Activated CD4-positive, alpha-beta T cell treated with anti-CD3 and anti-CD28 coated beads, Interleukin-2, amount 10 ng/mL, durations not matched to agents 7 days and 5 days (primary cell): ENCODE measurements at regions not wholly inside any gene's neighbourhood (a gene's known extent, or its start where the extent isn't known, plus 50 kb on each side); places are given as distances from the start of the nearest gene placed in this dataset.

Experiments
- CTCF ChIA-PET: fragments of 350-600 bp; sonication (Branson Sonifier 250); formaldehyde crosslinking; loops from one replicate; lab custom pipeline; 2021; ENCODE audit warnings: antibody characterized with exemption; lab: Charles Lee
- POLR2A ChIA-PET: fragments of 350-600 bp; sonication (Branson Sonifier 250); formaldehyde crosslinking; loops from one replicate; lab custom pipeline; 2021; ENCODE audit warnings: antibody characterized with exemption; lab: Charles Lee
- DNase-seq: peaks from one replicate; pipeline ENCODE4 v3.0.0-alpha.2; 2020
- H3K27ac Mint-ChIP-seq: one replicate; pipeline ENCODE4 v1.8.0; 2021; ENCODE audit warnings: mild to moderate bottlenecking, moderate library complexity, mixed read lengths
- H3K27me3 Mint-ChIP-seq: one replicate; pipeline ENCODE4 v1.8.0; 2021; ENCODE audit warnings: mixed read lengths
- H3K36me3 Mint-ChIP-seq: one replicate; pipeline ENCODE4 v1.8.0; 2021; ENCODE audit warnings: low read depth, mixed read lengths
- H3K4me1 Mint-ChIP-seq: one replicate; pipeline ENCODE4 v1.8.0; 2021; ENCODE audit warnings: mixed read lengths
- H3K4me3 Mint-ChIP-seq: one replicate; pipeline ENCODE4 v1.8.0; 2021; ENCODE audit warnings: mild to moderate bottlenecking, moderate library complexity, mixed read lengths
- H3K9me3 Mint-ChIP-seq: one replicate; pipeline ENCODE4 v1.8.0; 2021; ENCODE audit warnings: mixed read lengths

- CTCF ChIA-PET = interaction anchor here (1.2 kb wide), 1 partner anchor 11 kb away, joined by 3 read pairs; no protein-coding TSS in a partner anchor
- DNase-seq = no peak
- H3K36me3 Mint-ChIP-seq = no peaks in the 10 kb centered on the region
- peaks cover 14% of the 10 kb centered on the region for H3K27me3 Mint-ChIP-seq
- POLR2A ChIA-PET = no interaction called here
- H3K27ac Mint-ChIP-seq = no peak overlapping the region
- H3K4me3 Mint-ChIP-seq = no peak overlapping the region
- peaks cover 36% of the 10 kb centered on the region for H3K4me1 Mint-ChIP-seq
- H3K9me3 Mint-ChIP-seq = no peaks in the 10 kb centered on the region
Observed at GRCh38 chr7:112395411-112395810, 54.8 kb upstream of the IFRD1 start.

- no peak overlapping the region for H3K4me3 Mint-ChIP-seq
- CTCF ChIA-PET = interaction anchor here (1.2 kb wide), 1 partner anchor 11 kb away, joined by 3 read pairs; no protein-coding TSS in a partner anchor
Observed at GRCh38 chr7:112395893-112396292, 54.4 kb upstream of the IFRD1 start.

GRCh38 chr7:112398534-112398933 lies 51.7 kb upstream of the IFRD1 start:
- Mint-ChIP-seq H3K27ac (peak overlapping the region; percentile 61), H3K4me3 (peak overlapping the region; percentile 17)

More at GRCh38 chr7:112395893-112396292, 54.4 kb upstream of the IFRD1 start:
- no peaks in the 10 kb centered on the region for H3K36me3 Mint-ChIP-seq
- H3K27me3 Mint-ChIP-seq = peaks cover 14% of the 10 kb centered on the region
- H3K4me1 Mint-ChIP-seq = peaks cover 36% of the 10 kb centered on the region
- DNase-seq = no peak
- no peak overlapping the region for H3K27ac Mint-ChIP-seq
- no peaks in the 10 kb centered on the region for H3K9me3 Mint-ChIP-seq
- POLR2A ChIA-PET = no interaction called here

GRCh38 chr7:112399501-112399900 lies 50.8 kb upstream of the IFRD1 start:
- CTCF ChIA-PET = interaction anchor here (0.9 to 1.4 kb wide), 2 partner anchors 9 to 12 kb away, joined by 3 read pairs; no protein-coding TSS in a partner anchor
- Mint-ChIP-seq H3K27me3 (peaks cover 11% of the 10 kb centered on the region), H3K4me1 (peaks cover 24% of the 10 kb centered on the region), H3K36me3 (no peaks in the 10 kb centered on the region), H3K4me3 (no peak overlapping the region), H3K27ac (no peak overlapping the region), H3K9me3 (no peaks in the 10 kb centered on the region)
- POLR2A ChIA-PET = no interaction called here
- DNase-seq = no peak

More at GRCh38 chr7:112398534-112398933, 51.7 kb upstream of the IFRD1 start:
- Mint-ChIP-seq H3K4me1 (peaks cover 28% of the 10 kb centered on the region), H3K27me3 (peaks cover 16% of the 10 kb centered on the region), H3K36me3 (no peaks in the 10 kb centered on the region), H3K9me3 (no peaks in the 10 kb centered on the region)
- DNase-seq = peak; percentile 57
- ChIA-PET POLR2A (no interaction called here), CTCF (interaction anchor here (0.6 to 1.6 kb wide), 2 partner anchors 22 to 1548 kb away, joined by 3 to 4 read pairs; no protein-coding TSS in a partner anchor)

GRCh38 chr7:112400141-112400540 lies 50.1 kb upstream of the IFRD1 start:
- peaks cover 11% of the 10 kb centered on the region for H3K27me3 Mint-ChIP-seq
- ChIA-PET CTCF (interaction anchor here (0.9 to 1.4 kb wide), 2 partner anchors 8 to 11 kb away, joined by 3 read pairs; no protein-coding TSS in a partner anchor), POLR2A (no interaction called here)
- no peaks in the 10 kb centered on the region for H3K9me3 Mint-ChIP-seq
- no peak for DNase-seq
- no peaks in the 10 kb centered on the region for H3K36me3 Mint-ChIP-seq
- H3K4me3 Mint-ChIP-seq = no peak overlapping the region
- H3K27ac Mint-ChIP-seq = no peak overlapping the region
- H3K4me1 Mint-ChIP-seq = peaks cover 24% of the 10 kb centered on the region
